Upper lobe of left lung (tissue), 4 donors: ENCODE measurements at regions not wholly inside any gene's neighbourhood (a gene's known extent, or its start where the extent isn't known, plus 50 kb on each side); places are given as distances from the start of the nearest gene placed in this dataset.

Experiments
- CTCF ChIP-seq, 6 experiments: fragments of 450-650 bp in 4 of 6; fragments of 200-600 bp in 2 of 6; sonication (generic) in 2 of 6; IDR thresholded peaks; one replicate each; pipeline ENCODE4 v1.5.1; 2016 to 2019; ENCODE audit warnings: antibody characterized with exemption in 6 of 6
- EP300 ChIP-seq, 4 donors: sonication (generic); formaldehyde crosslinking; IDR thresholded peaks; one replicate each; pipeline ENCODE4 v1.5.1; 2017; ENCODE audit warnings: antibody characterized with exemption in 4 of 4, control low read depth in 2 of 4
- POLR2A ChIP-seq, 4 donors: fragments of 450-650 bp; IDR thresholded peaks; one replicate each; pipeline ENCODE4 v1.5.1; 2016 to 2017; ENCODE audit warnings: antibody characterized with exemption in 4 of 4, mild to moderate bottlenecking in 2 of 4

- TF ChIP-seq POLR2A (IDR thresholded peaks at IDR 0.05) (no peak), EP300 (IDR thresholded peaks at IDR 0.05) (no peak), CTCF (IDR thresholded peaks at IDR 0.05) (no peak)
Measured at GRCh38 chr2:16330982-16331381, 334.7 kb downstream of the CYRIA start.
